Breast epithelium (tissue), 3 donors: ENCODE measurements at regions not wholly inside any gene's neighbourhood (a gene's known extent, or its start where the extent isn't known, plus 50 kb on each side); places are given as distances from the start of the nearest gene placed in this dataset.

Experiments
- CTCF ChIP-seq, 3 donors: fragments of 450-650 bp; IDR thresholded peaks; one replicate each; pipeline ENCODE4 v1.5.1; 2016 to 2017; ENCODE audit warnings: antibody characterized with exemption in 3 of 3, mild to moderate bottlenecking in 3 of 3, moderate library complexity in 3 of 3
- POLR2AphosphoS5 ChIP-seq, 3 donors: sonication (generic); formaldehyde crosslinking; IDR thresholded peaks; one replicate each; pipeline ENCODE4 v1.6.1; 2017; ENCODE audit warnings: antibody characterized with exemption in 3 of 3

DNA sequence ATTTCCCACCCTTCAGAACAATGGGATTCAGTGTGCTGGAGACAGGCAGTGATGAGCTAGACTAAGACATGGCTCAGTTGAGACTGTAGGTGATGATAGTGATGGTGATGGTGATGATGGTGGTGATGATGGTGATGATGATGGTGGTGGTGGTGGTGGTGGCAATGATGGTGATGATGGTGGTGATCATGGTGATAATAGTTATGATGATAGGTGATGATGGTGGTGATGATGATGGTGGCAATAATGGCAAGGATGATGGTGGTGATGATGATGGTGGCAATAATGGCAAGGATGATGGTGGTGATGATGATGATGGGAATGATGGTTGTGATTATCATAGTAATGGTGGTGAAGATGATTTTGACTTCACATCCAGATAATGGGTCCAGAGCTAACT, 176.7 kb downstream of the NXNL2 start:
- TF ChIP-seq CTCF (IDR thresholded peaks at IDR 0.05) (no peak), POLR2AphosphoS5 (IDR thresholded peaks at IDR 0.05) (no peak)
